22Rv1 (cell line): ENCODE measurements at regions not wholly inside any gene's neighbourhood (a gene's known extent, or its start where the extent isn't known, plus 50 kb on each side); places are given as distances from the start of the nearest gene placed in this dataset.

Experiments
- H3K27ac ChIP-seq: fragments of 450-650 bp; 2 replicates; pipeline ENCODE4 v1.5.1; 2017
- ZFX ChIP-seq: fragments of 450-650 bp; IDR thresholded peaks from 2 replicates; pipeline ENCODE4 v1.6.1; 2017; ENCODE audit warnings: antibody characterized with exemption, borderline replicate concordance
- TF ChIP-seq, protein P1 (sequence below): fragments of 450-650 bp; IDR thresholded peaks from 2 replicates; pipeline ENCODE4 v1.5.1; 2017; ENCODE audit warnings: mild to moderate bottlenecking

DNA sequence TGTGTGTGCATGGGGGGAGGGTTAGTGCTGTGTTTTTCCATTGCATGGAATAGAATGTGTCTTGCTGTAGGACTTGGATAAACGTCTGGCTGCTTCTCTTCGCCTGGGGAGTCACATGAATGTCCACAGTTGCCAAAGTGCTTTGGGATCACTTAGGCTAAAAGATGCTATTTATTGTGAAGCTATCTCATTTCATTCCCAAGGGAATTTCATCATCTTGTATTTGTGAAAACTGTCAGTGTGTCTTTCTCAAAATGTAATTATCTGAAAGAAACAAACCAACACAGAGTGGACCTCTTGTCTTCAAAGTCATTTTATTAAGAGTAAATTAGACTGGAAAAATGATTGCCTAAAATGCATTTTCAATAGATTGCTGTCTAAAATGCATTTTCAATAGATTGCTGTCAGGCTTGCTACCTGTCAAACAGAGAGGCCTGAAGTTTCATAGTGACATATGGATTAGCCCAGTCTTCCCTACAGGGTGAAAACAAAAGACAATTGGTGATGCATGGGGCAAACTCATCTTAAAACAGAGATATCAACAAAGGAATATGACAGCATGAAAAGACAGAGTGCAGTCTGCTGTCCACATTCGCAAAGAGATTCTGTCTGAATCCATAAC is 117.1 kb upstream of the GOLIM4 start:
- no peak for TF ChIP-seq ZFX
- TF ChIP-seq, protein P1, sequence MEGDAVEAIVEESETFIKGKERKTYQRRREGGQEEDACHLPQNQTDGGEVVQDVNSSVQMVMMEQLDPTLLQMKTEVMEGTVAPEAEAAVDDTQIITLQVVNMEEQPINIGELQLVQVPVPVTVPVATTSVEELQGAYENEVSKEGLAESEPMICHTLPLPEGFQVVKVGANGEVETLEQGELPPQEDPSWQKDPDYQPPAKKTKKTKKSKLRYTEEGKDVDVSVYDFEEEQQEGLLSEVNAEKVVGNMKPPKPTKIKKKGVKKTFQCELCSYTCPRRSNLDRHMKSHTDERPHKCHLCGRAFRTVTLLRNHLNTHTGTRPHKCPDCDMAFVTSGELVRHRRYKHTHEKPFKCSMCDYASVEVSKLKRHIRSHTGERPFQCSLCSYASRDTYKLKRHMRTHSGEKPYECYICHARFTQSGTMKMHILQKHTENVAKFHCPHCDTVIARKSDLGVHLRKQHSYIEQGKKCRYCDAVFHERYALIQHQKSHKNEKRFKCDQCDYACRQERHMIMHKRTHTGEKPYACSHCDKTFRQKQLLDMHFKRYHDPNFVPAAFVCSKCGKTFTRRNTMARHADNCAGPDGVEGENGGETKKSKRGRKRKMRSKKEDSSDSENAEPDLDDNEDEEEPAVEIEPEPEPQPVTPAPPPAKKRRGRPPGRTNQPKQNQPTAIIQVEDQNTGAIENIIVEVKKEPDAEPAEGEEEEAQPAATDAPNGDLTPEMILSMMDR: no peak
- no peak overlapping the region for H3K27ac ChIP-seq

DNA sequence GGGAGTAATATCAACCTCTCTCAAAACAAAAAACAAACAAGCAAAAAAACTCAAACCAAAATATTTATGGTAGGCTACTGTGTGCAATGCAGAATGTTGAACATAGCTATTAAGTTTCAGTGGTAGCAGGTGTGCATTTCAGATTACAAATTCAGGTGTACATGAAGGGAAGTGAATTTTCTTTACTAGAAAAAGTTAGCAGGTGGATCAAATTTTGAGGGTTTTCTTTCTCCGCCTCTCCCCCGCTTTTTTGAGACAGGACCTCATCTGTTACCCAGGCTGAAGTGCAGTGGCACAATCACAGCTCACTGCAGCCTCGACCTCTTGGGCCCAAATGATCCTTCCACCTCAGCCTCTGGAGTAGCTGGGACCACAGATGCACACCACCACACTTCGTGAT is 109.7 kb upstream of the GOLIM4 start:
- no peak overlapping the region for H3K27ac ChIP-seq
- TF ChIP-seq ZFX: no peak
- TF ChIP-seq, protein P1: no peak

DNA sequence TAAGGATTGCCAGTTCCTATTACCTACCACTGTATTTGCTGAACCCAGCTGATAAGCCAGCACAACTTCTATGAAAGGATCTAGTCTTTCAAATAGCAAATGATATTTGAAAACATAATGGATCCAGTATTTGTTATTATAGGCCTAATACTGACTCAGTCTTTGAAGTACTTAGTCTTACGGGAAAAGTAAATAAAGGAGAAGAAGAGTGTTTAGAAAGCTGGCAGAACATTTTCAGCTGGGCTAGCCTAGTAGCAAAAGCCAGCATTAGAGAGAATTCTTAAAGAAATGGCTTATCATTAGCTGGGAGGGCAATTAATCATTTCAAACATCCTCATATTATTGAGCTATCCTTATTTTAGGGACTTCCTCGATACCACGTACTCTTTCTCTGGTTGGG is 101.4 kb upstream of the GOLIM4 start:
- H3K27ac ChIP-seq: no peak overlapping the region
- TF ChIP-seq, protein P1: no peak
- TF ChIP-seq ZFX: no peak

DNA sequence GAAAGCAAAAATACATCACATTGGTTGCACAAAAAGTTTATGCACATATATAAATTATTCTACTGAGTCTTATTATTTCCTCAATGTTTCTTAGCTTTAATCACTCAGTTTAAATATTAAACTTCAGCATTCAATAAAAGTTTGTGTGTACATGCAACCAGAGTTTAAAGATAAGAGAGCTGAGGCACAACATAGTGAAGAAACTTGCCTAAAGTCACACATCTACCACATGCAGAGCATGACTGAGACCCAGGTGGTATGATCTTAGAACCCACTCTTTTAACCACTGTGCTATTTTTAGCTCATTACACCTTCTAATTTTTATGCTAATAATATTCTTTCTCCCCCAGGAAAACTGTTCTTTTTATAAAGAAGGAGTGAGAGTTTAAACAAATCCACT is 96.1 kb upstream of the GOLIM4 start:
- TF ChIP-seq, protein P1: no peak
- no peak for TF ChIP-seq ZFX
- H3K27ac ChIP-seq: no peak overlapping the region

DNA sequence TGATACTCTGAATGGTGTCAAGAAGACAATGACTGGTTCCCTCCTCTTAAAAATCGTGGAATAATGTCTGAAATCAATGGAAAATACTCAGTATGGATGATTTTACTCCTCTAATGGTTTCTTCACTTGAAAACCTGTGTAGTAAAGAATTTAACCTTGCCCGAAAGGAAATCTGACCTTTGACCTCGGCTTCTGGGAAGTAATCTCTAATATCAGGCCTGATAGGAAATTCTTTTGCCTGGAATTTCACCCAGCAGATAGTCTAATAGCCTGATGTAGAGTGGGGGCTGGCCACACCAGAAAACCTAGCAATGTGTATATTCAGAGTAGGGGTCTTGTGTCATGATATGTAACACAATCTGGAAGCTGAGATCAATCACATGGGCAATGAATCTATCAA is 91.5 kb upstream of the GOLIM4 start:
- TF ChIP-seq, protein P1: no peak
- no peak for TF ChIP-seq ZFX
- no peak overlapping the region for H3K27ac ChIP-seq

DNA sequence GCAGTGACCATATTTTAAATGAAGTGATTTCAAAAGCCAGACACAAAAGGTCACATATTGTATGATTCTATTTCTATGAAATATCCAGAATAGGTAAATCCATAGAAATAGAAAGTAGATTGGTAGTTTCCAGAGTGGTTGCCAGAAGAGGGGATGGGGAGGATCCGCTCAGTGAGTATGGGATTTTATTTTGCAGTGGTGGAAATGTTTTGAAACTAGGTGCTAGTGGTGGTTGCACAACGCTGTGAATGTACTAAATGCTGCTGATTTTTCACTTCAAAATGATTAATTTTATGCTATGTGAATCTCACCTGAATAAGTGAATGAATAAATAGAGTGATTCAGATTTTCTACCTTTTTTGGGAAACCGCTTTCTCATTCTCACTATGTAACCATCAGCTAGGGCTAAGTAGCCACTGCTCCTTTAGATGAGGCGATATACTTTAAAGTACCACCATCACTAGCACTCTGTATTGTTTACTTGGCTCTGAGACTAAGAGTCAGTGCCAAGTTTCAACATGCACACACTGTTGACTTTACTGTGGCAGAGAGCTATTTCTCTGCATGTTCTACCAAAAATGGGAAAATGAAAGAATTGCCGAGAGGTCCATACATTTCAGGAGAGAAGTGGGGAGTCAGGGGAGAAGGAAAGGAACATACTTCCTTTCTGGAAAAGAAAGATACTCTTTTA is 90.7 kb upstream of the GOLIM4 start:
- no peak for TF ChIP-seq ZFX
- TF ChIP-seq, protein P1: no peak
- no peak overlapping the region for H3K27ac ChIP-seq

DNA sequence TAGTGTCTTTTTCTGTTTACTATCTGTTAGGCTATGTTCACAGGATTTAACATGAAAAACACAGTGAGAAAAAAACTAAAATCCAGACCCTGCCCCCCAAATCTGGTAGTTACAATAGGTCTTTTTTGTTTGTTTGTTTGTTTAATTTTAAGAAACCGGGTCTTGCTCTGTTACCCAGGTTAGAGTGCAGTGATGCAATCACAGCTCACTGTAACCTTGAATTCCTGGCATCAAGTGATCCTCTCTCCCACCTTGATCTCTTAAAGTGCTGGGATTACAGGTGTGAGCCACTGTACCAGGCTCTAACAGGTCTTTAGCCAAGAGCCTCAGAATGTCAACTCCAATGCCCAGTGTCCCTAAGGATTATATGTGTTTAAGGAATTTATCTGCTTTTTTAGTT is 88.0 kb upstream of the GOLIM4 start:
- no peak overlapping the region for H3K27ac ChIP-seq
- TF ChIP-seq, protein P1: no peak
